HG02678 (cell line): ENCODE measurements at regions not wholly inside any gene's neighbourhood (a gene's known extent, or its start where the extent isn't known, plus 50 kb on each side); places are given as distances from the start of the nearest gene placed in this dataset.

Experiments
- ATAC-seq: cut with Tn5 transposase; IDR thresholded peaks from one replicate; pipeline ENCODE4 v1.9.1; 2021; ENCODE audit warnings: mild to moderate bottlenecking, moderate library complexity; ENCODE audit not compliant: unreplicated experiment

DNA sequence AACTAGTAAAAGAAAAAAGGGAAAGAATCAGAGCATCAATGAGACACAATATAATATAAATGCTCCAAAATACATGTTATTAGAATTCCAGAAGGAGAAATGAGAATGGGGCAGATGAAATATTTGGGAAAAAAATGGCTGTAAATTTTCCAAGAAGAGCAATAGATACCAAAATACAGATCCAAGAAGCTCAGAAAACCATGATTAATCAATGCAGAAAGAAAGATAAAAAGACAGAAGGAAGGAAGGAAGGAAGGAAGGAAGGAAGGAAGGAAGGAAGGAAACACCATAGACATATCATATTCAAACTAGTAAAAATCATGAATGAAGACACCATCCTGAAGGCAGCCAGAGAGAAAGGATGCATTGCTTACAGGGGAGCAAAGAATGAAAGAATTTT is 920.9 kb downstream of the EFNA5 start:
- ATAC-seq = no peak

DNA sequence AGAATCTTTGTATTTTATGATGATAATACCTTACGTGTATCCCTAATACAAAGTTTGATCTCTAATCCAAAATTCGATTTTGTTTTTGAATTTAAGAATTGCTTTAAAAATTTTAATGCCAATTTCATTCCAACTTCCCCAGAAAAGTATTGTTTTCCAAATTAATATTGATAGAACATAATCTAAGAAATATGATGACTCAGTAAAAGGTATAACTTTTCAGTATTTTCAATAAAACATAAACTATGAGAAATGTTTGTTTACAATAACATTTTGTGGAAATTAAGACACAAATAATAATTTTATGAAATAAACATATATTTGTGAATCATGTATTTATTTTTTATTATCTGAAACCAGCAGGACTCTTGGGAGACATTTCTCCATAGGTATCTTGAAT is 931.6 kb downstream of the EFNA5 start:
- ATAC-seq = no peak

DNA sequence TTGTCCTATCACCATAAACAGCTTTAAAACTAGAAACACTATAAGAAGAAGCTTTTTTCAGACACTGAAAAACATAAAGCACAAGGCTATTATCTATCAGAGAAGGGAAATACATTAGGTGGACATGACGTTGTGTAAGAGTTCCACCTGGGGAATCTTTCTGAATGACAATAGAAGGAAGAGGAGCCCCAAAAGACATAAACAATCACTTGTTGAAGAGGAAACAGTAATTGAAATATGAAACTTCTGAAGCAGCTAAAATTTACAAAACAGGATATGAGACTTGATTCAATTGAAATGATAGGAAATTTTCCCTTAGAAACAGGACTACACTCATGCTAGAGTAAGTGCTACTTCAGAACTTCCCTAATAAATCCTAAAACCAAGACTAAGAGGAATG is 933.6 kb downstream of the EFNA5 start:
- ATAC-seq = no peak

DNA sequence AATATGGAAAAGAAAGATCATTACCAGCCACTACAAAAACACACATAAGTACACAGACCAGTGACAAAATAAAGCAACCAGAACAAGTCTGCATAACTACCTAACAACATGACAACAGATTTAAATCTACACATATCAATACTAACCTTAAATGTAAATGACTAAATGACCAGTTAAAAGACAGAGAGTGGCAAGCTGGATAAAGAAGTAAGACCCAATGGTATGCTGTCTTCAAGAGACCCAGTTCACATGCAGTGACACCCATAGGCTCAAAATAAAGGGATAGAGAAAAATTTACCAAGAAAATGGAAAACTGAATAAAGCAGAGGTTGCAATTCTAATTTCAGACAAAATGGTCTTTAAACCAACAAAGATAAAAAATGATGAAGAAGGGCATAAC is 938.1 kb downstream of the EFNA5 start:
- no peak for ATAC-seq

DNA sequence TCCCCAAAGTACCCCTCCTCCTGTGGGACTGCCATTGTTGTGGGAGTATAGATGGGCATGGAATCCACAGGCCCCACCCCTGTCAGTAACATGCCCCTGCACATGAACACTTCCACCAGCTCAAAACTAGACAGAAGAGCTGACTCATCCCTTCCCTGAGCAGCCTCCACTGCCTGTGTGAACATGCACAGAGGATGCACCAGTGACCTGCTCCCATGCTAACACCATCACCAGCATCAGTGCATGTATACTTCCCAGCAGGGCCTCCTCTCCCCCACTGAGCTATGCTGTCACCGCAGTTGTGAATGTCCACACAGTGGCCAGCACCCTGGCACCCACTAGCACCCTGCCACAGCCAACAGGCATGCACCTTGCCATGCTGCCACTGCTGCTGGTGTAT is 939.8 kb downstream of the EFNA5 start:
- ATAC-seq = no peak

DNA sequence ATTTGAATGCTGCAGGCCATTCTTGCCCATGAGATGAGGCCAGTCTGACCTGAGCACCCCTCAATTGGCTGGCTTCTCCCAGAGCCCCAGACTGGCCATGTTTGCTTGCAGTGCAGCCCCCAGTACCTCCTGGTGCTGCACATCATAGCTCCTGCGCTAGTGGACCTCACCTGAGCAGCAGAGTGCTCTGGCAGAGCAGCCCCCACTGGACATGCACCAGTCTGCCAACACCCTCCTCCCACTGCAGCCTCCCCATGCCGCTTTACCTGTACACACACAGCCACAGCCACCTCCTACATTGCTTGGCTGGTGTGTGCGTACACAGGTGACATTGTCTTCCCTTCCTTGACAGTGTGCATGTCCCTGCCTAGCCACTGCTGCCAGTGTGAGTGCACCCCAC is 940.2 kb downstream of the EFNA5 start:
- ATAC-seq = no peak

DNA sequence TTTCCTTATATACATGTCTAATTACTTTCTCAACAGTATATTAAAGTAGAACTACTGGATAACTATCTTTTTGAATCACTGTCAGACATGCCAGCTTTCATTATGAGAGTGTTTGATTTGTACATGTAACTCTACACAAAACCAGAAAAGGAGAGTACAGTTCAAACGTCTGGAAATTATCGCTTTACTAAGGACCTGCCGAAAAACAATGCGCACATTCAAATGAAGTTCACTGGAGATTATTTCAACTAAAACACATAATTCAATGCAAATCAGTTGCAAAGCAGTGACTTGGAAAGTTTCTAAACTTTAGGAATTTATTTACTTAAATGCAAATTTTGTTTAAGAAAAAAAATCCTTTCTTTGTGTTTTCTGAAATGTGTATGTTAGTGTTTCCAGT is 942.5 kb downstream of the EFNA5 start:
- no peak for ATAC-seq

DNA sequence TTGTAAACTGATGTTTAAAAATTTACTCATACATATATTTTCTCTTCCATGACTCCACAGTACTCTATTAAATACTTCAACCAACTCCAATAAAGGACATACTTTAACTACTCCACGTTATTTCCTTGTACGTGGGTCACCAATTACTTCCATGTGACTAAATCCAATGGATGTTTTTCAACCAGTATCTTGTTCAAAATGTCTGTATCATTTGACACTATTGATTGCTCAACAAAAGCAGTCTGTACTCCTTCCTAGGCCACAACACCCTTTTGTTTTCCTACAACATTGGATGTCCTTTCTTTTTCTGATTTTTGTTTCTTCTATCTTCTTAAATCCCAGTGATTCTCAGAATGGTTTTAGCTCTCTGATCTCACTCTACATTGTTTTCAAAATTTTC is 943.7 kb downstream of the EFNA5 start:
- no peak for ATAC-seq

DNA sequence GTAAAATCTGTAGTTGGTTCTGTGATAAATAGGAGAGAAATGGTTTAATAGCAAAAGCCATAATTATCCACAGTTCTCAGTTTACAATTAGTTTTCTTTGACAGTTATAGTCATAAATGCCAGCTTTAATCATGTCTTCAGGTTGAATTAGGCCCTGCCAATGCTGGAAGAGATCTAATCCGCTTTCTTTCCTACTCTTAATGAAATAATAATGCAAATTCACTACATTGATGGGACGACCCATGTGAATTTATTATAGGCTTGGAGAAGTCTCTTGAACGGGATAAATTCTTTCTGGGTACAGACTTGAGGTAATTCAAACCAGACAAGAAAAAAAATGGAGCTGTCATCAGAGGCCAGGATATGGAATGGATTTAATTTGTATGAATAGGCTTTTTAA is 950.4 kb downstream of the EFNA5 start:
- no peak for ATAC-seq

DNA sequence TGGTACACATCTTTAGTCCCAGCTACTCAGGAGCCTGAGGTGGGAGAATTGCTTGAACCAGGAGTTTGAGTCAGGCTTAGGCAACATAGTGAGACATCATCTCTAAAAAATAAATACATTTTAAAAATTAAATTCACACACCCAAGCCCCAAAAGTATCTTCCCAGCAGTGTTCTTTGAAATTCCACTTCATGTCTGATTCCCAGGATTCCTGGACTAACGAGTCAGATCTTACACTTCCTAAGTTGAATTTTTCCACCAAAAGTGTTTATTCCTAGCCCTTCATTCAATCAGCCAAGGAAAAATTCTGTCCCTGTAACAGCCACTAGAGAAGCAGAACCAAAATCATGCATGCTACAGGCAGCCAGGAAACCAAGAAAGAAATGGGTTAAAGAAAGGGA is 970.9 kb downstream of the EFNA5 start:
- ATAC-seq = no peak

DNA sequence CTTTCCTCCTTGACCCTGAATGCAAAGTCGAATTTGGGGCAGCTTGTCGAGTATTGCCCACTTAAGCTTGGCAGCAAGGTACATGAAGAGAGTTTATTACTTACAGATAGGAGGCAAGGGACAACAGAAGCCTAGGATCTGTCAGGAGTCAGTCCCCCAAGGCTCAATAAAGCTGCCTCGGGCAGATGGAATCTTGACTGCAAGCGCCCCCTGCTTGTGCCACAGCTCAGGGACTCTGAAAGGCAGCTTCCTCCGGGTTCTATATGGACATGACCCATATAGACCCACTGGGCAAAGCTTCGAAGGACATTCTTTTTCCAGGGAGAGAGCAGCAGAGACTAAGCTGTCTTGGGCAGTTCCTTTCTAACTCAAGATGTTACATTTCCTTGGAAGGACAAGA is 971.5 kb downstream of the EFNA5 start:
- ATAC-seq = no peak

DNA sequence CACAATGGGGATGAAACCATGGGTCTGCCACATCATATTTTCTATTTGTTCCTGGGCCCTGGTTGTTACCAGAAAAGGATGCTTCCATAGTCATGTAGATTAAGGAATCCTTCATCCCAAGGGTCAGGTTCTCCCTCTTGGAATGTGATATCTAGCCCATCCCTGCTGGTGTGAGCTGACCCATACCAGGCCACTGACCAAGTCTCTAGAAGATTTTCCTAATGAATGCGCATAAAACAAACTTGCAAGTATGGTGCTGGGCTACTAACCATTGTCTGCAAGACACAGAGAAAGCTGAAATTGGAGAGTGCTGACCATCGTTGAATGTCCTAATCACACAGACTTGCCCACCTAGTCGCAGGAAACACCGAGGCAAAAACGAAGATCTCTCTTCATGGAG is 972.6 kb downstream of the EFNA5 start:
- no peak for ATAC-seq

DNA sequence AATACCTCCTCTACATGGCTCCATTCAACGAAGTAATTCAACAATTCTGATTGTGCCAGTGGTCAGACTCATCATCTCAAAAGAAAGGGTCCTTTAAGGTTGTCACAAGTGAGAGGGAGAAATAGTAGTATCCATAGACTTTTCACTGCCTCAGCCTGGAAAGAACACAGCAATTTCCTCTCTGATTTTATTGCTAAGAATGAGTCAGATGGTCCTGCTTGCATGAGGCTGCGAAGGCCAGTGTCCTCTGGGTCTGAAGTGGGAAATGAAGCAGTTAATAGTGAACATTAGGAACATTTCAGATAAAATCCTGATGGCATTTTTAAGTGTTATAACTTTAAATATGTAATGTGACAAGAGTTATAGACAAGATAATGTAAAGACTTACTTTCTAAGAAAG is 979.0 kb downstream of the EFNA5 start:
- ATAC-seq = no peak

DNA sequence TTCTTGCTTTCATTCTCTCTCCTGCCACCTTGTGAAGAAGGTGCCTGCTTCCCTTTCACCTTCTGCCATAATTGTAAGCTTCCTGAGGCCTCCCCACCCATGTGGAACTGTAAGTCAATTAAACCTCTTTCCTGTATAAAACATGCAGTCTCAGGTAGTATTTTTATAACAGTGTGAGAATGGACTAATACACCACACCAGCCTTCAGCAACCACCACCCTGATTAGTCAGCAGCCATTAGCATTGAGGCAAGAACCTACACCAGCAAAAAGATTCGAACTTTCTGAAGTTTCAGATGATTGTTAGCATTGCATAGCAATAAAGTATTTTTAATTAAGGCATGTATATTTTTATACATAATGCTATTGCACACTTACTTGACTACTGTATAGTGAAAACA is 980.2 kb downstream of the EFNA5 start:
- ATAC-seq = no peak

DNA sequence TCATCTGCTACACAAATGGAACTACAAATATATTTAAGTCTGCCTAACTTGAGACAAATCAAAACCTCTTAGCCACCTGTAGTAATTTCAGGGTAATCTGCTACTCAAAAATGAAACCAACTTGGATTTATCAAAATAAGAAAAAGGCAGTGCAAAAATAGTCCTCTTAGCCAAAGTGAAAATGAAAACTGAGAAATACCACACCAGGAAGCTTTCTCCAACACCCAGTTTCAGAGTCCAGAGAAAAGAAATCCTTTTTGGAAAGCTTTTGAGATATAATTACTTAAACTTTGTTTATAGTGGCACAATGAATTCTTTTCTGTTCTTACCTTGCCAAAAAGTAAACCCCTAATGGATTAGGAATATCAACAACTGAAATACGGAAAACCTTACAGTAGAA is 990.4 kb downstream of the EFNA5 start:
- ATAC-seq = peak; percentile 81

DNA sequence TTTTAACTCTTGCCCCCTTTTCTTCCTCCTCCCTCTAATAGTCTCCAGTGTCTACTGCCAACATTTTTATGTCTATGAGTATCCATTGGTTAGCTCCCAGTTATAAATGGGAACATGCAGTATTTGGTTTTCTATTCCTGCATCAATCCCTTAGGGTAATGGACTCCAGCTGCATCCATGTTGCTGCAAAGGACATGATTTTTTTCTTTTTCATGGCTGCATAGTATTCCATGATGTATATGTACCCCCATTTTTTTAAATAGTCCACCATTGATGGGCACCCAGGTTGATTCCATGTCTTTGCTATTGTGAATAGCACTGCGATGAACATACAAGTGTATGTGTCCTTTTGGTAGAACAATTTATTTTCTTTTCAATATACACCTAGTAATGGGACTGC is 993.7 kb downstream of the EFNA5 start:
- no peak for ATAC-seq

DNA sequence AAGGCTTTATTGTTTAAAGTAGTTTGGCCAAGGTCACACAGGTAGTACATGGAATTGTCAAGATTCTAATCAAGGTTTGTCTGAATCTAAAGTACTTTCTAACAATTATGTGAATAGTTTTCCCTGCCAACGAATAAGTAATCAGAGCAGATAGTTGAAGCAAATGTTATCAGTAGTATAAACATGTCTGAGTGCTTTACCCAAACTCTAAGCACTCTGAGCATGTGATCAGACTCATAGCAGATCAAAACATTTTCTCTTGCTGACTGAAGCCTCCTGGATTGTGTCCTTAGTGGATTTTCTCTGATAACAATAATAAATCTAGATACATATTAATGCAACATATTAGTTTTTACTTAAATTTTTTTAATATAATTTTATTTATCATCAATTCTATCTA is 995.0 kb downstream of the EFNA5 start:
- no peak for ATAC-seq

DNA sequence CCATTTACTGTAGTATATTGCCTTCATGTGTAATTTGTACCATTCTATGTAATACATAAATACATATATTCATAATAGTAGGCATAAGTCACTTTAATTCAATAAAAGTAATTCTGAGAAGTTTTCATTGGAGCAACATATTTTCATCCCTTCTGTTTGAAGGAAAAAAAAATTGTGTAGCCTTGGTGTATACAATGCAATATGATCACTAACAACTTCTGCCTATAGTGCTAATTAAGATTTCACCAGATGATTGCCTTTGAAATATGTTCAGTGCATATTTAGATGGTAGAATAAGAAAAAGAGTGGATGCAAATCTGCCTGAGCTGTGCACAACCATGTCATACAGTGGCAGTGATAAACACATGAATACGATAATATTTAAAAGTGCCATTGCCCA is 996.8 kb downstream of the EFNA5 start:
- no peak for ATAC-seq

DNA sequence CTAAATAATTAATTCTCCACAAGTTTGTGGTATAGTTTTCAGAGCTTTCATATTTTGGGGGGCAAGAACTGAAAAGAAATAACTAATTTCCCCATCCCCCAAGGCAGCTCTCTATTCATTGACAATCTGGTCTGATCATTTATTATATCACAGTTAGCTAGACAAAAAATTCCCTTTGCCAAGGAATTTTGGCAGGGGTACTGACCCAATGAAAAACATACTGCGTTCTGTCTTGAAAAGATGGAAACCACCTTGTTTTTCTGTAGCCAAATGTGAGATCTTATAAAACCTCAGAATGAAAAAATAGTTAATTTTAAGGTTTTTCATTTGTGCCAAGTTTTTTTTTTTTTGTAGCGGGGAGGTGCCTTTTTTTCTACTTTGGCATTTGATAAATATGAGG is 1008.9 kb downstream of the EFNA5 start:
- no peak for ATAC-seq

DNA sequence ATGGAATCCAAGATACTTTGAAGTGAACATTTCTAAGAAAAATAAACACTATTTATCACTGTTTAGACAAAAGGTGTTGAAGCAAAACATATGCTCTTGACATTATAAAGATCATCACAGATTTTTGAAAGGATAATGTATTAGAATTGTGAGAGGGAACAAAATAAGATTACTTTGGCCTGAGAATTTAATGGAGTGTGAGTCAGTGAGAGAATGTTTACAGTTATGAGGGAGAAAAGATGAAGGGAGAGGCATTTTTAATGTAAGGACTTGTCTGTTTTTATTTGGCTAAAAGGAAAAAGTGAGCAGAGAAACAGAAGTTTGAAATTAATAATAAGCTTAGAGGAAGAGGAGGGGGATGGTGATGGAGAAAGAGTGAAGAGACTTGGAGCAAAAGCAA is 1010.1 kb downstream of the EFNA5 start:
- no peak for ATAC-seq

DNA sequence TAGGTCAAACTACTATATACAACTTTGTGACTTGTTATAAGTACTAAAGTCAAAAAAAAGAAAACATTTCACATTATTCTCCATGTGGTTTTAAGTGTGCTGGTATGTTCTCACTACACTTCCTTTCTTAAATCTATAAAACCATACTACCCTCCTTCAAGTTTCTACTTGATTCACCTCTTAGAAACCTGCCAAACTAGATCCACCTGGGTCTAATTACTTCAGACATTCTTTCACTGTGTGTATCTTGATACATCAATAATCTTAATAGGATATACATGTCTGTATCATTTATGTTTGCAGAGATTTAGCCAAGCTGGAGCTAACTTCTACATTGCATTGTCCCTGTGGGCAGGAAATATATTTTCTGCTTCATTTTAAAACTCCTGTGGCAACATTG is 1012.6 kb downstream of the EFNA5 start:
- ATAC-seq = no peak

DNA sequence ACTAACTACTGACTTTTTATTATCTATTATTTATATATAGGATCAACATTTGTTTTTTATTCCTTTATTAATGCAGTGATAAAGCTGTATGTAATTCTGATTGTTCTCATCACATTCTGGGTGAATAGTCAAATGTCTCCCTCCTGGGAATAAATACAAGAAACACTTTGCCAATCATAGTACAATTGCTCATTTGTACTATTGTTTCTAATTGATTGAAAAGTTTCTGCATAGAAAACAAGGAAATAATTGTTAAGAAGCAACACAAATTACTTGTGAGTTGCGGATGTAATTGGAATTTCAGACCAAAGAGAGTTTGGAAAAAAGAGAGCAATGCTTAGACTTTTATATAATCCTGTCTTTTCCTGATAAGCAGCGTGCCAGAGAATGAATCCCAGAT is 1013.9 kb downstream of the EFNA5 start:
- ATAC-seq = no peak

DNA sequence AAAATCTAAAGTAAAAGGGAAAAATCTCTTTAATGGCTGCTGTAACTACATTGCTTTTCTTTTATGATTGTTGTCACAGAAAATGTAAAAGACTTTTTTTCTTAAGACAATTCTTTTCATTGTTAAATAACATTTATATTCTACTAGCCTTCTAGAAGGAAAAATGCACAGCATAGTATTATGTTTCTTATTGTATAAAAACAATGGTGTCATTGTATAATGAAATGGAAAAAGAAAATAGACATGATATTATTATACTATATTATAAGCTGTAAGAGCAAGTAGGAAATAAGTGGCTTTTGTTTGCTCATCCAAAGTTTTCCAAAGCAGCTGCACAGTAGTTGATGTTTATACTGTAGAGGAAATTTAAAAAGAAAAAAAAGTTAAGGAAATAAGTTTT is 1021.7 kb downstream of the EFNA5 start:
- ATAC-seq = no peak

DNA sequence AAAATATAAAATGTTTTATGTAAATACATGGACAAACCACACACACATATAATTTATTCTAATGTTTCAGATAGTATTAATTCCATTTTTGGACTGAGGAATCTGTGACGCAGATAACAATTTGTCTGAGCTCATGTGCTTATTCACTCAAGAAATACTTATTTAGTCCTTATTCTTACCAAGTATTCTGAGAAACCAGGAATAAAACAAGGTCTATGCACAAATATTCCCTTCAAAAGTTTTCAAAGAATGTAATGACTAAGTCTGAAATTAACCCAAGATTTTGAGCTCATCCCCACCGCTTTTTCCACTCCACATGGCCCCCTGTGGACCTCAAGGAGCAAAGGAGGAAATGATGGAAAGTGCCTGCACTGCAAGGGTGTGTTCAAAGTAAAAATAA is 1022.3 kb downstream of the EFNA5 start:
- no peak for ATAC-seq
